ENCODE measurements at regions not wholly inside any gene's neighbourhood (a gene's known extent, or its start where the extent isn't known, plus 50 kb on each side); places are given as distances from the start of the nearest gene placed in this dataset.
A peak's percentile ranks its signal among the peaks of the same experiment; 100 is the strongest.

- DNase-seq: no peak
These were observed 211.7 kb upstream of the KLF6 start for GRCh38 chr10:3996697-3997096.

GRCh38 chr10:3995302-3996210 is 210.5 kb upstream of the KLF6 start:
- no peak for DNase-seq

GRCh38 chr10:3992382-3993178 is 207.6 kb upstream of the KLF6 start:
- no peak for DNase-seq

GRCh38 chr10:3990307-3990706 is 205.3 kb upstream of the KLF6 start:
- DNase-seq: no peak

- DNase-seq: no peak
These were observed 202.3 kb upstream of the KLF6 start for GRCh38 chr10:3987143-3987974.

- no peak for DNase-seq
These were observed 201.6 kb upstream of the KLF6 start for GRCh38 chr10:3986493-3987142.

GRCh38 chr10:3982746-3983442 is 197.9 kb upstream of the KLF6 start:
- DNase-seq: no peak

- no peak for DNase-seq
These were observed 196.3 kb upstream of the KLF6 start for GRCh38 chr10:3981300-3981699.

GRCh38 chr10:3980660-3981059 is 195.7 kb upstream of the KLF6 start:
- peak; percentile 17 to 35 for DNase-seq

- DNase-seq: no peak
These were observed 195.1 kb upstream of the KLF6 start for GRCh38 chr10:3980144-3980543.

- DNase-seq: no peak
These were observed 193.8 kb upstream of the KLF6 start for GRCh38 chr10:3978761-3979160.

- DNase-seq: no peak
These were observed 193.2 kb upstream of the KLF6 start for GRCh38 chr10:3978174-3978573.

- no peak for DNase-seq
These were observed 192.8 kb upstream of the KLF6 start for GRCh38 chr10:3977761-3978160.

- no peak for DNase-seq
These were observed 191.7 kb upstream of the KLF6 start for GRCh38 chr10:3976718-3977117.

GRCh38 chr10:3976171-3976570 is 191.2 kb upstream of the KLF6 start:
- DNase-seq: no peak

- no peak for DNase-seq
These were observed 190.0 kb upstream of the KLF6 start for GRCh38 chr10:3975016-3975415.

- no peak for DNase-seq
These were observed 187.7 kb upstream of the KLF6 start for GRCh38 chr10:3972460-3973301.

- DNase-seq: no peak
These were observed 186.7 kb upstream of the KLF6 start for GRCh38 chr10:3971713-3972112.

GRCh38 chr10:3969876-3970666 is 185.1 kb upstream of the KLF6 start:
- no peak for DNase-seq

- DNase-seq: no peak
These were observed 183.7 kb upstream of the KLF6 start for GRCh38 chr10:3968727-3969126.

Data from AML-193 (cell line).